Spleen (tissue), 11 donors: ENCODE measurements at regions not wholly inside any gene's neighbourhood (a gene's known extent, or its start where the extent isn't known, plus 50 kb on each side); places are given as distances from the start of the nearest gene placed in this dataset.

Experiments used
- DNase-seq: peaks from one replicate; pipeline ENCODE4 v3.0.0-alpha.2; 2020
- H3K27ac ChIP-seq, 8 donors: fragments of 200-600 bp; sonication (generic) in 7 of 8; 1 replicate in 4 of 8; 2 replicates in 4 of 8; pipeline versions ENCODE4 v1.5.0 to v1.8.0; 2016 to 2021; ENCODE audit warnings: inconsistent platforms in 4 of 8, mild to moderate bottlenecking in 4 of 8, moderate library complexity in 1 of 8
- H3K27me3 ChIP-seq, 7 donors: fragments of 200-600 bp; sonication (generic) in 6 of 7; replicated peaks in 1 of 7; 1 replicate in 4 of 7; 2 replicates in 3 of 7; pipeline versions ENCODE4 v1.5.0 to v1.8.0; 2016 to 2021; ENCODE audit warnings: inconsistent platforms in 3 of 7, mild to moderate bottlenecking in 1 of 7
- H3K36me3 ChIP-seq, 6 donors: fragments of 200-600 bp; sonication (generic) in 5 of 6; 1 replicate in 4 of 6; 2 replicates in 2 of 6; pipeline versions ENCODE4 v1.5.0 to v1.8.0; 2016 to 2021; ENCODE audit warnings: inconsistent platforms in 2 of 6
- H3K4me1 ChIP-seq, 6 donors: fragments of 200-600 bp; sonication (generic) in 5 of 6; 1 replicate in 3 of 6; 2 replicates in 3 of 6; pipeline versions ENCODE4 v1.5.0 to v1.8.0; 2016 to 2021; ENCODE audit warnings: inconsistent platforms in 3 of 6
- H3K4me3 ChIP-seq, 8 donors: fragments of 200-600 bp; sonication (generic) in 7 of 8; 1 replicate in 4 of 8; 2 replicates in 4 of 8; pipeline versions ENCODE4 v1.5.0 to v1.8.0; 2016 to 2021; ENCODE audit warnings: inconsistent platforms in 4 of 8, mild to moderate bottlenecking in 4 of 8, moderate library complexity in 2 of 8
- H3K9me3 ChIP-seq, 8 donors: fragments of 200-600 bp; sonication (generic) in 7 of 8; 1 replicate in 4 of 8; 2 replicates in 4 of 8; pipeline versions ENCODE4 v1.5.0 to v1.8.0; 2016 to 2021; ENCODE audit warnings: inconsistent platforms in 4 of 8
- POLR2A ChIP-seq, 3 donors: fragments of 450-650 bp; IDR thresholded peaks; one replicate each; pipeline ENCODE4 v1.5.1; 2017; ENCODE audit warnings: antibody characterized with exemption in 3 of 3, mild to moderate bottlenecking in 1 of 3
- POLR2AphosphoS5 ChIP-seq, 3 donors: sonication (generic); formaldehyde crosslinking; IDR thresholded peaks; one replicate each; pipeline ENCODE4 v1.5.1; 2017; ENCODE audit warnings: antibody characterized with exemption in 3 of 3
- WGBS, 5 donors: extraction: QIAGEN DNeasy Blood & Tissue Kit in 3 of 5; methylation state at CpG; one replicate each; pipeline versions ENCODE4 v1.1.5 to v1.1.7; 2013 to 2018; 5-methylcytosine and 5-hydroxymethylcytosine counted together
- intact Hi-C: fragments of 100-400 bp; cut with DNase I; formaldehyde crosslinking; loops from one replicate; pipeline ENCODE4 v1.15.0; 2023; ENCODE audit warnings: low total_unique reads
- TF ChIP-seq, protein P1 (sequence below), 11 experiments: fragments of 200-600 bp in 7 of 11; fragments of 450-650 bp in 4 of 11; sonication (generic) in 4 of 11; IDR thresholded peaks in 8 of 11; conservative IDR thresholded peaks in 3 of 11; 1 replicate in 7 of 11; 2 replicates in 4 of 11; pipeline versions ENCODE4 v1.4.0 to v1.8.0; 2016 to 2021; ENCODE audit warnings: antibody characterized with exemption in 11 of 11, inconsistent platforms in 4 of 11, mild to moderate bottlenecking in 1 of 11
- donor health status: healthy with polysubstance abuse.
- donor health status: DM: no; HTN: no; CAD: no; lungs with moderate emphysema.
- donor health status: DM: no; HTN: no; CAD: no.
- donor health status: Bipolar disorder and iron deficiency.
- donor health status: healthy.
- donor health status: DM: no; HTN: no; CAD: no.
- donor health status: DM: yes; HTN: yes; CAD: no.

DNA sequence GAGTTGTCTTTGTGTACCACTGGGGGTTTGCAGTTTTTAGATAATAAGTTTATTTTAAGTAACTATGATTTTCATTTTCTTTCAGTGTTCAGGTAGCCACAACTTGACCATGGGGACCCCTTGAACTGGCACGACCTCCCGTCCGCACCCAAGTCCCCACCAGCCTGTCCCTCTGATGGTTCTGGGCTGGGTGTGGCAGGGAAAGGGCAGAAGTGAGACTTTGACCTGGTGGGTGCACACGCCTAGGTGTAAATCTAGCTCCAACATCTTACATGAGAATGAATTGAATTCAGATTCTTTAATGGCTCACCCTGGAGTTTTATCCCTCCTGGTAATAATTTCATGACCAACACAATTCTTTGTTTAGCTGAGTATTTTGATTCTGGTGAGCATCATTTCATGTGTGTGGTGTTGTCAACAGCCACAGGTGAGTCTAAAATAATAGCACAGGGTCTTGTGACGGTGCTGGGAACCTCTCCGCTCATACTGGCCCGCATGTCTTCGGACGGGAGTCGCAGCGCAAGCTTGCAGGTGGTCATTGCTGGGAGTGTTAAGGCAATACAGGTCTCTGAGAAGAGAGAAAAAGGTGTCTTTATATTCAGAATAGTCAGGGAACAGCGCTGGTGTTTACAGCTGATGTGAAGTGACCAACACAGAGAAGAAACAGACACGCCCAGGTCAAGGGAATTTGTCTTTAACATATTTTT lies 50.8 kb upstream of the POFUT2 start:
- H3K36me3 ChIP-seq, result no peaks in the 10 kb centered on the region
- peak; percentile 31 for DNase-seq
- peaks cover 0 to 31% (median 0%) of the 10 kb centered on the region in 7 donors for H3K27me3 ChIP-seq
- H3K4me3 ChIP-seq, result no peak overlapping the region
- H3K4me1 ChIP-seq, result peaks cover 0 to 9% (median 0%) of the 10 kb centered on the region in 6 donors
- 92 to 97% (median 92%) methylated on average over 13 of the region's 13 CpGs for WGBS, 5 donors
- intact Hi-C loops, result no loop called here
- no peak overlapping the region for H3K27ac ChIP-seq
- TF ChIP-seq, protein P1, sequence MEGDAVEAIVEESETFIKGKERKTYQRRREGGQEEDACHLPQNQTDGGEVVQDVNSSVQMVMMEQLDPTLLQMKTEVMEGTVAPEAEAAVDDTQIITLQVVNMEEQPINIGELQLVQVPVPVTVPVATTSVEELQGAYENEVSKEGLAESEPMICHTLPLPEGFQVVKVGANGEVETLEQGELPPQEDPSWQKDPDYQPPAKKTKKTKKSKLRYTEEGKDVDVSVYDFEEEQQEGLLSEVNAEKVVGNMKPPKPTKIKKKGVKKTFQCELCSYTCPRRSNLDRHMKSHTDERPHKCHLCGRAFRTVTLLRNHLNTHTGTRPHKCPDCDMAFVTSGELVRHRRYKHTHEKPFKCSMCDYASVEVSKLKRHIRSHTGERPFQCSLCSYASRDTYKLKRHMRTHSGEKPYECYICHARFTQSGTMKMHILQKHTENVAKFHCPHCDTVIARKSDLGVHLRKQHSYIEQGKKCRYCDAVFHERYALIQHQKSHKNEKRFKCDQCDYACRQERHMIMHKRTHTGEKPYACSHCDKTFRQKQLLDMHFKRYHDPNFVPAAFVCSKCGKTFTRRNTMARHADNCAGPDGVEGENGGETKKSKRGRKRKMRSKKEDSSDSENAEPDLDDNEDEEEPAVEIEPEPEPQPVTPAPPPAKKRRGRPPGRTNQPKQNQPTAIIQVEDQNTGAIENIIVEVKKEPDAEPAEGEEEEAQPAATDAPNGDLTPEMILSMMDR (IDR thresholded peaks at IDR 0.05 in 8 of 11, conservative IDR thresholded peaks at IDR 0.05 in 3 of 11), result no peak
- TF ChIP-seq POLR2A (IDR thresholded peaks at IDR 0.05) (no peak), POLR2AphosphoS5 (IDR thresholded peaks at IDR 0.05) (no peak)
- no peaks in the 10 kb centered on the region for H3K9me3 ChIP-seq

DNA sequence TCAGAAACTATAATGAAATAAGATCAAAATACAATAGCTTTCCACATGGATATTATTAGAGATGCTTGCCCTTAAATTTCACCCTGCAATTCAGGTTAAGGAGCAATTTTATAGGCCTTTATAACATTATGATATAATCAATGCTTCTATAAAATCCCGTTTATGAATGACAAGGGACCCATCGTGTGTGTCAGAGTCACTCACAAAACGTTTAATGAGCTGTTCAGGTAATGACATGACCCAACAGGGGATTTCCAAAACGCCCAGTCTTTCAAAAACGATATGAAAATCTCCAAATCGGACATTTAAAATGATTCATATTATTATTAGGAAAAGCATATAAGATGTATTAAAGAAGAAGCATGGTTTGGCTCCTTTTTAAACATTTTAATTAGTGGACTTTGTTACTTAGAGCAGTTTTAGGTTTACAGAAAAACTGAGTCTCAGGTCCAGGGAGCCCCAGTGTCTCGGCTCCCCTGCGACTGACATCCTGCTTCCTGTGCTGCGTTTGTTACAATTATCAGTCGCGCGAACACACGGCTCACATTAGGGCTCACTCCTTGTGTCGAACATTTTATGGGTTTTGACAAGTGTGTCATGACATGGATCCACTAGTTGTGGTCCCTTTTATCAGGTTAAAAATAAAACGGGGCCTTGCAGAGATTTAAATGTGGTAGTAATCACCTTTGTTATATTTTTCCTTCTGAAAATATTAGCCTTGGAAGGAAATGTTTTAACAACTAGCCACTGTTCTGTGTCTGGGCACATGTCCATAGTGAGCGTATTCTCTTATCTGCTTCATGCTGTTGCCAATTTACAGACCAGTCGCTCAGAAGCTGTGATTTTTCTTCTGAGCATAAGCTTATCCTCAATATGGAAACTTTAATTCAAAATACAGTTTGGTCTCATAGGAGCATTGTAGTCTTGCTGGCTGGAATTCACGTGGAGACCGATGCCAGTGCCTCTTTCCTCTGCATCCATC lies 52.0 kb upstream of the POFUT2 start:
- no peak overlapping the region for H3K4me3 ChIP-seq
- intact Hi-C loops, result no loop called here
- WGBS, 5 donors, result 57 to 64% (median 59%) methylated on average over 19 of the region's 19 CpGs
- no peaks in the 10 kb centered on the region for H3K9me3 ChIP-seq
- no peaks in the 10 kb centered on the region for H3K36me3 ChIP-seq
- DNase-seq, result peak; percentile 17
- peaks cover 0 to 31% (median 0%) of the 10 kb centered on the region in 7 donors for H3K27me3 ChIP-seq
- H3K27ac ChIP-seq, result no peak overlapping the region
- TF ChIP-seq POLR2AphosphoS5 (IDR thresholded peaks at IDR 0.05), result no peak
- TF ChIP-seq, protein P1 (IDR thresholded peaks at IDR 0.05 in 8 of 11, conservative IDR thresholded peaks at IDR 0.05 in 3 of 11), result no peak
- no peak for TF ChIP-seq POLR2A (IDR thresholded peaks at IDR 0.05)
- H3K4me1 ChIP-seq, result peaks cover 0 to 9% (median 0%) of the 10 kb centered on the region in 6 donors

DNA sequence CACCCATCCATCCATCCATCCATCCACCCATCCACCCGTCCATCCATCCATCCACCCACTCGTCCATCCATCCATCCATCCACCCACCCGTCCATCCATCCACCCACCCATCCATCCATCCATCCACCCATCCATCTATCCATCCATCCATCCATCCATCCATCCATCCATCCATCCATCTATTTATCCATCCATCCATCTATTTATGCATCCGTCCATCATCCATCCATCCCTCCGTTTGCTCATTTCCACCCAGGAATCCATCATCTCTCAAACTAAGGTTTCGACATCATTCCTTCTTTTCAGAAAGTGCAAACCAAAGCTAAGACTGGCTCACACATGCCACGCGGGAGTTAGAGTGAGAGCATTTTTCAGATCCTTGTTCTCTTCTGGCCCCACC lies 52.8 kb upstream of the POFUT2 start:
- Histone ChIP-seq H3K27me3 (peaks cover 0 to 31% (median 0%) of the 10 kb centered on the region in 7 donors), H3K4me3 (no peak overlapping the region), H3K4me1 (peaks cover 0 to 9% (median 0%) of the 10 kb centered on the region in 6 donors), H3K9me3 (no peaks in the 10 kb centered on the region), H3K27ac (no peak overlapping the region), H3K36me3 (no peaks in the 10 kb centered on the region)
- TF ChIP-seq POLR2AphosphoS5 (IDR thresholded peaks at IDR 0.05) (no peak), POLR2A (IDR thresholded peaks at IDR 0.05) (no peak)
- TF ChIP-seq, protein P1 (IDR thresholded peaks at IDR 0.05 in 8 of 11, conservative IDR thresholded peaks at IDR 0.05 in 3 of 11), result no peak
- intact Hi-C loops, result no loop called here
- 85 to 94% (median 89%) methylated on average over 8 of the region's 8 CpGs for WGBS, 5 donors
- no peak for DNase-seq

DNA sequence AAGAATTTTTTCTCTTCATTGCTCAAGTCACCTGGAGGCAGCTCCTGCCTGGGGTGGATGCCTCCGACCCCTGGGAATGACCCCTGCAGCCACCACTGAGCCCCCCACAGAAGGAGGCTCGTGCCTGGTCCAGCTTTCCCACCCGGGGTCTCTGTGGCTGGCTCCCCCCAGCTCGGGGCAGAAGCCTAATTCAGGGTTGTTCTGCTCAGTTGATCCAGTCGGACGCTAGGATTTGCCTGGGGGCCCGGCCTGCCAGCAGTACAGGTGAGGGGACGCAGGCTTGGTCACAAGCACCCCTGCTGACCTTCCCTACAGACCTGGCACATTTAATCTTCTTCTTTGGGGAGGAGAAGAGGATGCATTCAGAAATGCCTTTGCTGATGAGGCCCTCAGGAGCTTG lies 53.6 kb upstream of the POFUT2 start:
- H3K4me3 ChIP-seq, result no peak overlapping the region
- TF ChIP-seq, protein P1 (IDR thresholded peaks at IDR 0.05 in 8 of 11, conservative IDR thresholded peaks at IDR 0.05 in 3 of 11), result no peak
- TF ChIP-seq POLR2AphosphoS5 (IDR thresholded peaks at IDR 0.05) (no peak), POLR2A (IDR thresholded peaks at IDR 0.05) (no peak)
- H3K27me3 ChIP-seq, result peaks cover 0 to 23% (median 0%) of the 10 kb centered on the region in 7 donors
- intact Hi-C loops, result no loop called here
- H3K27ac ChIP-seq, result no peak overlapping the region
- H3K9me3 ChIP-seq, result no peaks in the 10 kb centered on the region
- WGBS, 5 donors, result 84 to 93% (median 86%) methylated on average over 6 to 8 of the region's 8 CpGs
- DNase-seq, result no peak
- H3K4me1 ChIP-seq, result peaks cover 0 to 9% (median 0%) of the 10 kb centered on the region in 6 donors
- no peaks in the 10 kb centered on the region for H3K36me3 ChIP-seq
